Astrocyte of the cerebellum (primary cell): ENCODE measurements at regions not wholly inside any gene's neighbourhood (a gene's known extent, or its start where the extent isn't known, plus 50 kb on each side); places are given as distances from the start of the nearest gene placed in this dataset.

Source experiments
- DNase-seq: peaks from one replicate; pipeline ENCODE4 v3.0.0-alpha.2; 2011; ENCODE audit warnings: low read depth
- H3K4me3 ChIP-seq: 2 replicates; pipeline ENCODE4 v1.5.1; 2011; ENCODE audit warnings: mild to moderate bottlenecking, low read depth, low read length, moderate library complexity
- CTCF ChIP-seq: IDR thresholded peaks from 2 replicates; pipeline ENCODE4 v1.5.1; 2012; ENCODE audit warnings: low read length, low read depth, moderate library complexity, mild to moderate bottlenecking; ENCODE audit errors: missing control alignments
- in situ Hi-C: cut with HindIII; loops from 2 replicates; pipeline ENCODE4 v1.10.0; 2017; ENCODE audit warnings: low sequenced_read_pairs

DNA sequence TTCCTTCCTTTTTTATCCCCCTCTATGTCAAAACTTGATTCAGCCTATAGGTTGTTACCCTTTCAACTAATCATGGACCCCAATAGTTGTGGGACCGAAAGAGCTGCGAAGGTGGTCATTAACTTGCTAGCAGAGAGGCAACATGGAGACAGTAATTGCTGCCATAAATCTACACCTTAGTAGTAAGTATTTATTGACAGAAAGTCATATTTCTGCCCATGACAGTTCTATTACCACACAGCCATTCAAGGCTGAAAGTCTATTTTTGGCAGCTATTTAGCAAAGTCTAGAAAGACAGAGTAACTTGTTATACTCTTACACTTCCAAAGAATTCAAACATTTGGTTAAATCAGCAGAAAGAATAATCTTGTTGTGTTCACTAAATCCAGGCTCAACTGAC, 236.2 kb downstream of the PRELID2 start:
- no peak overlapping the region for H3K4me3 ChIP-seq
- TF ChIP-seq CTCF: no peak
- DNase-seq: no peak
- in situ Hi-C loops: no loop called here

GRCh38 chr5:145598184-145598583, 237.0 kb downstream of the PRELID2 start:
- TF ChIP-seq CTCF: no peak
- DNase-seq: no peak
- no peak overlapping the region for H3K4me3 ChIP-seq
- in situ Hi-C loops: no loop called here

GRCh38 chr5:145591578-145591977, 243.6 kb downstream of the PRELID2 start:
- DNase-seq: no peak
- TF ChIP-seq CTCF: no peak
- no peak overlapping the region for H3K4me3 ChIP-seq
- in situ Hi-C loops: no loop called here

DNA sequence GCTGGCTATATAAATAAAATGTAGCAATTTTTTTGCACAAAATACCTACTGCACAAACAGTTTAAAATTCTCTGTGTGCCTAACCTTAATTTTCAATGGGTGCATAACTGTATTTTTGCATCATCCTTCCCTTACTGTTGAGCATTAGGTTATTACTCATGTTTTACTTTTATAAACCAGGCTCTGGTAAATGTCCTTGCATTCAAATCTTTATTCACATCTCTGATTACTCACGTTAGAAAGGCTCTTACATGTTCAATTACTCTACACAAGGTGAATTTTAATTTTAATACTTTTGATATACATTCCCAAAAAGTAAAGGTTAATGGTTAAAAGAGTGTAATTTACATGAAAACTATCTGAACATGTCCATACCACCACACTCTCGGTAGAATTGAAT, 246.1 kb downstream of the PRELID2 start:
- no peak for TF ChIP-seq CTCF
- in situ Hi-C loops: no loop called here
- no peak for DNase-seq
- no peak overlapping the region for H3K4me3 ChIP-seq

- no peak overlapping the region for H3K4me3 ChIP-seq
- no peak for TF ChIP-seq CTCF
- DNase-seq: no peak
- in situ Hi-C loops: no loop called here
Observed at GRCh38 chr5:145588558-145588957, 246.6 kb downstream of the PRELID2 start.

GRCh38 chr5:145588113-145588512, 247.0 kb downstream of the PRELID2 start:
- in situ Hi-C loops: no loop called here
- no peak for TF ChIP-seq CTCF
- H3K4me3 ChIP-seq: no peak overlapping the region
- DNase-seq: no peak

GRCh38 chr5:145587710-145588109, 247.4 kb downstream of the PRELID2 start:
- peak; percentile 81 for DNase-seq
- no peak for TF ChIP-seq CTCF
- in situ Hi-C loops: no loop called here
- no peak overlapping the region for H3K4me3 ChIP-seq
